Right lobe of liver (tissue), 6 donors: ENCODE measurements at regions not wholly inside any gene's neighbourhood (a gene's known extent, or its start where the extent isn't known, plus 50 kb on each side); places are given as distances from the start of the nearest gene placed in this dataset.

Source experiments
- ATAC-seq, 4 donors: fragments of 200-7000 bp; cut with Tn5 transposase; one replicate each; pipeline ENCODE4 v1.9.1; 2020; ENCODE audit warnings: mild to moderate bottlenecking in 4 of 4, moderate library complexity in 4 of 4
- DNase-seq, 3 donors: peaks; one replicate each; pipeline ENCODE4 v3.0.0-alpha.2; 2020
- H3K27ac ChIP-seq, 3 donors: fragments of 200-600 bp; one replicate each; pipeline ENCODE4 v1.8.0; 2022
- H3K27me3 ChIP-seq, 2 donors: fragments of 200-600 bp; one replicate each; pipeline ENCODE4 v1.8.0; 2022
- H3K36me3 ChIP-seq, 4 donors: fragments of 200-600 bp; sonication (generic) in 1 of 4; one replicate each; pipeline versions ENCODE4 v1.5.1 to v1.8.0; 2017 to 2022; ENCODE audit warnings: control low read depth in 1 of 4
- H3K4me1 ChIP-seq, 4 donors: fragments of 200-600 bp; sonication (generic) in 1 of 4; one replicate each; pipeline versions ENCODE4 v1.5.1 to v1.8.0; 2017 to 2022; ENCODE audit warnings: control low read depth in 1 of 4
- H3K4me3 ChIP-seq, 3 donors: fragments of 200-600 bp; one replicate each; pipeline ENCODE4 v1.8.0; 2022
- H3K9me3 ChIP-seq, 4 donors: fragments of 200-600 bp; sonication (generic) in 1 of 4; one replicate each; pipeline versions ENCODE4 v1.5.1 to v1.8.0; 2017 to 2022; ENCODE audit warnings: control low read depth in 1 of 4
- CTCF ChIP-seq, 4 donors: fragments of 200-600 bp in 3 of 4; fragments of 450-650 bp in 1 of 4; IDR thresholded peaks; one replicate each; pipeline versions ENCODE4 v1.5.1 to v1.8.0; 2016 to 2022; ENCODE audit warnings: antibody characterized with exemption in 4 of 4, mild to moderate bottlenecking in 2 of 4
- POLR2A ChIP-seq: fragments of 450-650 bp; IDR thresholded peaks from one replicate; pipeline ENCODE4 v1.6.1; 2017; ENCODE audit warnings: antibody characterized with exemption, mild to moderate bottlenecking
- WGBS: methylation state at CpG from one replicate; pipeline ENCODE4 v1.1.6; 2018; ENCODE audit warnings: low coverage, low lambda C conversion rate; ENCODE audit not compliant: insufficient coverage; ENCODE audit errors: missing lambda C conversion rate; 5-methylcytosine and 5-hydroxymethylcytosine counted together
- intact Hi-C, 2 donors: fragments of 100-400 bp; cut with DNase I; formaldehyde crosslinking; loops; one replicate each; pipeline versions ENCODE4 v1.11.2 to v1.14.1; 2022
- donor health status: DM: no; HTN: yes; CAD: no.
- donor health status: DM: no; HTN: no; CAD: no.
- donor health status: DM: no; HTN: no; CAD: no.
- donor health status: DM: no; HTN: yes; CAD: no.
- donor health status: DM: no; HTN: yes; CAD: no.

DNA sequence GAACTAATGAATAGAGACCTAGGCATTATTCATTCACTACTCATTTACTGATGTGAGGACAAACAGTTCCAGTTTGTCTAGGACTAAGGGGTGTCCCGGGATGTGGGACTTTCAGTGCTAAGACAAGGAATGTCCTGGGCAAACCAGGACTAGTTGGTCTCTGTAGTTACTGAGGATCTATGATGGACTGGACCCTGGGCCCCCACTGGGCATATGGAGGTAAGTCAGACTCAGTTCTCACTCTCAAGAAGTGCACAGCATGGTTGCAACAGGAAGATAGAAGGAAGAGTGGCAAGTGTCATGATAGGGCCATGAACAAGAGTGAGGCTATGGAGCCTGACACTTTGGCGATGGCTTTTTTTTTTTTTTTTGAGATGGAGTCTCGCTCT lies 128.2 kb downstream of the MYCN start:
- no peaks in the 10 kb centered on the region for H3K27me3 ChIP-seq
- no peaks in the 10 kb centered on the region for H3K4me1 ChIP-seq
- no peak overlapping the region for H3K27ac ChIP-seq
- 100% methylated on average over 1 of the region's 3 CpGs for WGBS
- H3K9me3 ChIP-seq: no peaks in the 10 kb centered on the region
- no peak for DNase-seq
- H3K4me3 ChIP-seq: no peak overlapping the region
- intact Hi-C loops: no loop called here
- no peaks in the 10 kb centered on the region for H3K36me3 ChIP-seq
- TF ChIP-seq POLR2A (no peak), CTCF (IDR thresholded peaks at IDR 0.05) (no peak)
- no peak for ATAC-seq

- H3K36me3 ChIP-seq: no peaks in the 10 kb centered on the region
- TF ChIP-seq CTCF (IDR thresholded peaks at IDR 0.05) (no peak), POLR2A (no peak)
- no peaks in the 10 kb centered on the region for H3K27me3 ChIP-seq
- ATAC-seq: peak in 3 of 4 donors; percentile 18 to 43 (median 37)
- H3K4me1 ChIP-seq: no peaks in the 10 kb centered on the region
- H3K9me3 ChIP-seq: no peaks in the 10 kb centered on the region
- H3K4me3 ChIP-seq: no peak overlapping the region
- DNase-seq: no peak
- H3K27ac ChIP-seq: no peak overlapping the region
- 68% methylated on average over 9 of the region's 11 CpGs for WGBS
- intact Hi-C loops: no loop called here
Observed at GRCh38 chr2:16067866-16068551, 127.7 kb downstream of the MYCN start.

- Histone ChIP-seq H3K27me3 (no peaks in the 10 kb centered on the region), H3K4me1 (no peaks in the 10 kb centered on the region), H3K9me3 (no peaks in the 10 kb centered on the region), H3K27ac (no peak overlapping the region), H3K36me3 (no peaks in the 10 kb centered on the region), H3K4me3 (no peak overlapping the region)
- intact Hi-C loops: no loop called here
- no peak for TF ChIP-seq CTCF (IDR thresholded peaks at IDR 0.05)
- WGBS: 50% methylated on average over 4 of the region's 5 CpGs
- DNase-seq (no peak), ATAC-seq (no peak)
Observed at GRCh38 chr2:16067444-16067843, 127.1 kb downstream of the MYCN start.

DNA sequence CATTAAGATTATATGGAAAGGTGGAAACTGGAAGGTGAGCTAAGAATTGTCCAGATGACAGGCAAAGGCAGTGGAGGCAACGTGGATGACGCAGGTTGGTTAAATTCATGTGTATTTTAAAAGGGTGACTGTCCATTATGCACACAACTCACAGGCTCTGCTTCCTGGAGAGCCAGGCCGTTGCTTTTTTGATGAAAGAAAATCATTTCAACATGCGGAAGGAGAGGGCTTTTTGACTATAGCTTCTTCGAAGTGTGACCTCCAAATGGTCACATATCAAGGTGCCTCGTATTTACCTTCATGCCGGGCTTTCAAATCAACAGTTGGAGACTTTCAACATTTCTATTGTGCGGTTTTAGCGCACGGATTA lies 126.7 kb downstream of the MYCN start:
- H3K36me3 ChIP-seq: no peaks in the 10 kb centered on the region
- no peak overlapping the region for H3K27ac ChIP-seq
- H3K4me1 ChIP-seq: no peaks in the 10 kb centered on the region
- no peak for DNase-seq
- 85% methylated on average over 10 of the region's 10 CpGs for WGBS
- TF ChIP-seq CTCF (IDR thresholded peaks at IDR 0.05) (no peak), POLR2A (no peak)
- no peak overlapping the region for H3K4me3 ChIP-seq
- intact Hi-C loops: no loop called here
- no peak for ATAC-seq
- no peaks in the 10 kb centered on the region for H3K27me3 ChIP-seq
- no peaks in the 10 kb centered on the region for H3K9me3 ChIP-seq
